Mesendoderm (in vitro differentiated cells): ENCODE measurements at regions not wholly inside any gene's neighbourhood (a gene's known extent, or its start where the extent isn't known, plus 50 kb on each side); places are given as distances from the start of the nearest gene placed in this dataset.
"Not testable (repeated sequence)": the region's sequence is repeated elsewhere in the genome, so short reads cannot be mapped to it uniquely, and the experiment has no call there.

Source experiments
- DNase-seq: peaks from one replicate; pipeline ENCODE4 v3.0.0; 2013
- H2AK5ac ChIP-seq: 2 replicates; pipeline ENCODE4 v1.6.1; 2013; ENCODE audit warnings: low read length, inconsistent platforms
- H2BK120ac ChIP-seq: 2 replicates; pipeline ENCODE4 v1.6.1; 2013; ENCODE audit warnings: low read depth, mild to moderate bottlenecking, low read length, moderate library complexity, mixed read lengths
- H2BK15ac ChIP-seq: replicated peaks from 2 replicates; pipeline ENCODE4 v1.6.1; 2013; ENCODE audit warnings: low read depth, mild to moderate bottlenecking, moderate library complexity
- H2BK5ac ChIP-seq: 2 replicates; pipeline ENCODE4 v1.6.1; 2013; ENCODE audit warnings: low read length, inconsistent platforms
- H3K18ac ChIP-seq: 2 replicates; pipeline ENCODE4 v1.6.1; 2013; ENCODE audit warnings: mild to moderate bottlenecking, low read length, mixed read lengths
- H3K23ac ChIP-seq: one replicate; pipeline ENCODE4 v1.6.1; 2013; ENCODE audit warnings: low read length
- H3K27ac ChIP-seq: 2 replicates; pipeline ENCODE4 v1.5.1; 2013; ENCODE audit warnings: low read depth, mild to moderate bottlenecking, inconsistent platforms, low read length, moderate library complexity
- H3K27me3 ChIP-seq: 2 replicates; pipeline ENCODE4 v1.6.1; 2013; ENCODE audit warnings: low read length, control low read depth, mild to moderate bottlenecking, inconsistent platforms; ENCODE audit not compliant: insufficient read depth, poor library complexity
- H3K36me3 ChIP-seq: 2 replicates; pipeline ENCODE4 v1.6.1; 2013; ENCODE audit warnings: low read length, inconsistent platforms; ENCODE audit not compliant: control insufficient read depth, insufficient read depth
- H3K4ac ChIP-seq: one replicate; pipeline ENCODE4 v1.6.1; 2013; ENCODE audit warnings: low read depth, mild to moderate bottlenecking, low read length, moderate library complexity
- H3K4me1 ChIP-seq: 2 replicates; pipeline ENCODE4 v1.6.1; 2013; ENCODE audit warnings: low read depth, low read length, inconsistent platforms; ENCODE audit not compliant: control insufficient read depth
- H3K4me2 ChIP-seq: 2 replicates; pipeline ENCODE4 v1.6.1; 2013; ENCODE audit warnings: low read length
- H3K4me3 ChIP-seq: 2 replicates; pipeline ENCODE4 v1.5.1; 2013; ENCODE audit warnings: mild to moderate bottlenecking, low read length
- H3K56ac ChIP-seq: one replicate; pipeline ENCODE4 v1.6.1; 2013; ENCODE audit warnings: low read length
- H3K79me1 ChIP-seq: 2 replicates; pipeline ENCODE4 v1.6.1; 2013; ENCODE audit warnings: low read length, inconsistent platforms
- H3K79me2 ChIP-seq: 2 replicates; pipeline ENCODE4 v1.6.1; 2013; ENCODE audit warnings: mild to moderate bottlenecking, low read length; ENCODE audit not compliant: control insufficient read depth, insufficient read depth
- H3K9ac ChIP-seq: 2 replicates; pipeline ENCODE4 v1.6.1; 2013; ENCODE audit warnings: low read length, inconsistent platforms
- H4K5ac ChIP-seq: one replicate; pipeline ENCODE4 v1.6.1; 2013; ENCODE audit warnings: low read length
- H4K8ac ChIP-seq: one replicate; pipeline ENCODE4 v1.6.1; 2013; ENCODE audit warnings: low read depth, mild to moderate bottlenecking, control low read depth, low read length, moderate library complexity
- WGBS: extraction: QIAGEN DNeasy Blood & Tissue Kit; methylation state at CpG from one replicate; pipeline ENCODE4 v1.1.7; 2013; ENCODE audit warnings: low lambda C conversion rate, missing lambda C conversion rate; ENCODE audit not compliant: insufficient coverage; ENCODE audit errors: extremely low coverage; 5-methylcytosine and 5-hydroxymethylcytosine counted together

DNA sequence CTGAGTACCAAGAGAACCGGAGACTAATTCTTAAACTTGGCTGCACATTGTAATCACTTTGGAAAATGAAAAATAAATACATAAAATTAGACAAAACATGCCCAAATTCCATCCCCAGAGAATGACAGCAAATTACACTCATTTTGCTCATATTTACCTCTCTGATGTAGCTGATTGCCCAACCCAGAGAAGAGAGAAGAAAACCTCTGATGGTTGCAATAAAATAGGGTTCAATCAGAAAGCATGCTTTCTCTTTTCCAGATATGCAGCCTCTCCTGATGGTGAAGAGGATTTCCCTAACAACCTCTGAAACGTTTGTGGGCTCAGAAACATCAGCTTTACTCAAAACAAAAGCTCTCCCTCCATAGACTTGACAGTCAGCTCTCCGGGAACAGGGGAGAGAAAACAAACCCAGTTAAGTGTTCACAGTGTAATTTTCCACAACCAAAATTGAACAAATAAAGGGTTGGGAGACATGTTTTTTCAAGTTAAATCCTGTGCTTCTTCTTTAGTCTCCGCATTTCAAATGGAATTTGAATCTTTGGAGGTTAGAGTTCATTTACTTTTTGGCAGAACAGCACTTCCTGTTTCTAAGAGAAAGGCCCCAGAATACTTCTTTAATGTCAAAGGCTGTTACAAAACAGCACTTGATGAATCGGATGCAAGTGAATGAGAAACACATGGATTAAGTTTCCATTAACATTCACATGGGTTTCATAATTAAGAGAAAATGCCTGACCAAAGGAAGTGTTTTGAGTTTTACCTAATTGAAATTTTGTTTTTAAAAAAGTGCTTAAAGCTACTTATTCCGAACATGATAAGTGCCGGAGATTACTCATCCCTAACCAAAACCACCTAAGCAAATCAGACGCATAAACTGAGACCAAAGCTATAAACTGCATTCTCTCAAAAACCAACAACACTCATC lies 570.1 kb upstream of the SYT4 start:
- Histone ChIP-seq H3K79me1 (no peaks in the 10 kb centered on the region), H3K4ac (no peak overlapping the region), H2BK120ac (no peak overlapping the region), H3K4me3 (no peak overlapping the region), H3K79me2 (no peaks in the 10 kb centered on the region), H3K56ac (no peak overlapping the region), H2BK15ac (peak overlapping the region; percentile 27), H4K8ac (no peak overlapping the region), H3K4me2 (no peak overlapping the region), H3K4me1 (no peaks in the 10 kb centered on the region), H2BK5ac (no peak overlapping the region), H2AK5ac (no peak overlapping the region), H3K27ac (no peak overlapping the region), H3K23ac (no peak overlapping the region), H4K5ac (no peak overlapping the region), H3K9ac (no peak overlapping the region), H3K36me3 (no peaks in the 10 kb centered on the region), H3K18ac (no peak overlapping the region), H3K27me3 (no peaks in the 10 kb centered on the region)
- DNase-seq = no peak
- no CpG with 5 or more reads among the region's 8 CpGs for WGBS

DNA sequence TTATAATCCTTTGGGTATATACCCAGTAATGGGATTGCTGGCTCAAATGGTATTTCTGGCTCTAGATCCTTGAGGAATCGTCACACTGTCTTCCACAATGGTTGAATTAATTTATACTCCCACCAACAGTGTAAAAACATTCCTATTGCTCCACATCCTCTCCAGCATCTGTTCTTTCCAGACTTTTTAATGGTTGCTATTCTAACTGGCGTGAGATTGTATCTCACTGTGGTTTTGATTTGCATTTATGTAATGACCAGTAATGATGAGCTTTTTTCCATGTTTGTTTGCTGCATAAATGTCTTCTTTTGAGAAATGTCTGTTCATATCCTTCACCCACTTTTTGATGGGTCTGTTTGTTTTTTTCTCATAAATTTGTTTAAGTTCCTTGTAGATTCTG lies 572.5 kb upstream of the SYT4 start:
- no CpG with 5 or more reads among the region's 2 CpGs for WGBS
- not testable (repeated sequence) for H3K9ac ChIP-seq, H2AK5ac ChIP-seq, H2BK5ac ChIP-seq, H3K4me1 ChIP-seq, H3K79me1 ChIP-seq, H3K79me2 ChIP-seq, H3K18ac ChIP-seq, H3K4me3 ChIP-seq, H3K27ac ChIP-seq, H3K23ac ChIP-seq, H3K56ac ChIP-seq, H3K4me2 ChIP-seq, DNase-seq, H4K8ac ChIP-seq, H3K36me3 ChIP-seq, H2BK120ac ChIP-seq, H4K5ac ChIP-seq, H3K4ac ChIP-seq, H2BK15ac ChIP-seq, H3K27me3 ChIP-seq

DNA sequence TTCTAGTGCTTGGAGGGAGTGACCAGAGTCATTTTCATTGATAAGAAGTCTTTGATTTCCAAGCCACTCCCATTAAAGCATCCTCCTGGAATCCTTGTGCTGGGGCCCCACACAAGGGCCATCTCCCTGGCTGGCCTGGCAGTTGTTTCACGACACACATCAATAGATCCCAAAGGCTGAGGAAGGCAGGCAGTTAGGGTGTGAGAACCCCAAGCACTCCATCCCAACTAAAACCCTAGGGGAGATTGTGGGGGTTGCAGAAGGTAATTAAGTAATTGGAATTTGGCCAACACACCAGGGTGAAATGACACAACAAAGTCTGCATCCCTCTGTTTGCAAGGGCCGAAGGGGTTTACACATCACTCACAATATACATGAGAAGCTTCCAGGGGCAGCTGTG lies 578.1 kb upstream of the SYT4 start:
- peak; percentile 32 for DNase-seq
- Histone ChIP-seq H3K4me3 (no peak overlapping the region), H3K4me2 (no peak overlapping the region), H2BK15ac (no peak overlapping the region), H3K4ac (no peak overlapping the region), H2BK120ac (no peak overlapping the region), H3K56ac (no peak overlapping the region), H3K23ac (no peak overlapping the region), H3K36me3 (no peaks in the 10 kb centered on the region), H2BK5ac (no peak overlapping the region), H3K4me1 (no peaks in the 10 kb centered on the region), H3K27me3 (no peaks in the 10 kb centered on the region), H2AK5ac (no peak overlapping the region), H4K5ac (no peak overlapping the region), H3K79me1 (no peaks in the 10 kb centered on the region), H3K9ac (no peak overlapping the region), H3K27ac (no peak overlapping the region), H4K8ac (no peak overlapping the region), H3K18ac (no peak overlapping the region), H3K79me2 (no peaks in the 10 kb centered on the region)
- no CpG with 5 or more reads among the region's 2 CpGs for WGBS

DNA sequence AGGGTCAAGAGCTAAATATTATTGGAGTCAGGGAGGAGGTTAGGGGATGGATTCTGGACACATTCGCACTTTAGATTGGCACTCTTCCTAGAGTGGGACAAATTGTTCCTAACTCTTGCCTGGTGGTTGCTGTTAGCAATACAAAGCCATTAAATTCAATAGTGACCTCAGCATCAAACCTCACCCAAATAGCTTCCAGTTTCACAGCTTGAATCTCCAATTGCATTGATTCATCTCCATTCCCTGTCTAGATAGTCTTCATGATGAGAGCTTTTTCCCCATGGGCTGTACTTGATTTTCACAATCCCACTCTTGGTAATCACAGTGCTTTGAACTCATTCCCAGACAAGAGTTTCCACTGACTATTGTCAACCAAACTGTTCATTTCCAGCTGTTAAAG lies 585.9 kb upstream of the SYT4 start:
- H3K18ac ChIP-seq = no peak overlapping the region
- no peak overlapping the region for H2BK120ac ChIP-seq
- no peaks in the 10 kb centered on the region for H3K79me1 ChIP-seq
- H3K56ac ChIP-seq = no peak overlapping the region
- H3K79me2 ChIP-seq = no peaks in the 10 kb centered on the region
- no peak overlapping the region for H3K4ac ChIP-seq
- no peak overlapping the region for H3K4me3 ChIP-seq
- H3K4me1 ChIP-seq = no peaks in the 10 kb centered on the region
- no peak overlapping the region for H3K27ac ChIP-seq
- H4K8ac ChIP-seq = no peak overlapping the region
- no peak overlapping the region for H3K9ac ChIP-seq
- H3K27me3 ChIP-seq = no peaks in the 10 kb centered on the region
- no peak overlapping the region for H4K5ac ChIP-seq
- no CpG with 5 or more reads among the region's 1 CpG for WGBS
- H2AK5ac ChIP-seq = no peak overlapping the region
- no peaks in the 10 kb centered on the region for H3K36me3 ChIP-seq
- H3K4me2 ChIP-seq = no peak overlapping the region
- DNase-seq = no peak
- H2BK15ac ChIP-seq = no peak overlapping the region
- H3K23ac ChIP-seq = no peak overlapping the region
- H2BK5ac ChIP-seq = no peak overlapping the region

DNA sequence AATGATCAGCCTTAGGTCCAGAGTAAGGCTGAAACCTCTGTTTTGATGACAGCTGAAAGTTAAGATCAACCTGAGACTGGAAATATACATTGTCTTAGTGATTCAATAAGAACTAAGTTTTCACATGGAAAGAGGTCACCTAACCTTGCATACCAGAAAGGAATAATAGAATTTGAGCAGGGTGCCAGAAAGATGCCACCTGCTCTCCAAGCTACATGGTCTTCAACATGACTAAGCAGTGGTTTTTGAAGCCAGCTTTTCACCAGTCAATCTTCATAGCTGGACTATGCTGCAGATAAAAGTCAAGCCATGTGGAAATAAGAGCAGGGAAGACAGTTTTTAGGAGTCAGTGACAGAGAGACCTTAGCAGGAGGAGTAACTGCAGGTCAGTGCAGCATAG lies 589.4 kb upstream of the SYT4 start:
- no peak overlapping the region for H2BK5ac ChIP-seq
- H3K23ac ChIP-seq = no peak overlapping the region
- no peaks in the 10 kb centered on the region for H3K27me3 ChIP-seq
- no peak overlapping the region for H3K18ac ChIP-seq
- H3K79me2 ChIP-seq = no peaks in the 10 kb centered on the region
- H3K79me1 ChIP-seq = no peaks in the 10 kb centered on the region
- H3K4ac ChIP-seq = no peak overlapping the region
- H3K27ac ChIP-seq = no peak overlapping the region
- H3K56ac ChIP-seq = no peak overlapping the region
- H3K4me3 ChIP-seq = no peak overlapping the region
- H2AK5ac ChIP-seq = no peak overlapping the region
- no peaks in the 10 kb centered on the region for H3K4me1 ChIP-seq
- no peak for DNase-seq
- H3K9ac ChIP-seq = no peak overlapping the region
- H2BK120ac ChIP-seq = no peak overlapping the region
- H3K36me3 ChIP-seq = no peaks in the 10 kb centered on the region
- no peak overlapping the region for H4K5ac ChIP-seq
- H2BK15ac ChIP-seq = no peak overlapping the region
- no peak overlapping the region for H4K8ac ChIP-seq
- H3K4me2 ChIP-seq = no peak overlapping the region

DNA sequence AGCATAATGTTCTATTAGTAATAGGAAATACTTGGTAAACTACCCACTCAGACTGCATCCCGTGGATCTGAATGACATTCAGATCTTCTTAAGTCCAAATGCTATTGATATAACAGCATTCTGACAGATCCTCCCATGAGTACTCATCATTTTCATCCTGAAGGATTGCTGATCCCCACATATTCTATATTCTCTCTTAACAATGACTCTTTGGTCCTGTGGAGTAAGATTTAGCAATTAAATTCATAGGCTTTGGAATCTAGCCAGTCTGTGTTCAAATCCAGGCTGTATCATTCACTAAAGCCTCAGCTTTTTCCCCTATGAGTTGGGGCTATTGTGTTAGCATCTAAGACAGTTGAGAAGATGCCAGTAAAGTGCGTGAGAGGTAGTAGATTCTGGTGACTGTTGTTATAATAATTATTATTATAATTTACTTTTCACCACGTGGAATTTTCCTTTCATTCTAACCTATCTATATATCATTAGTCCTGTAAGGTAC lies 591.3 kb upstream of the SYT4 start:
- H3K4ac ChIP-seq = no peak overlapping the region
- no peak overlapping the region for H2BK120ac ChIP-seq
- no peak overlapping the region for H3K9ac ChIP-seq
- H3K36me3 ChIP-seq = no peaks in the 10 kb centered on the region
- no peak overlapping the region for H3K56ac ChIP-seq
- DNase-seq = no peak
- no peak overlapping the region for H2BK5ac ChIP-seq
- no peaks in the 10 kb centered on the region for H3K79me2 ChIP-seq
- H3K4me3 ChIP-seq = no peak overlapping the region
- H3K18ac ChIP-seq = no peak overlapping the region
- no peaks in the 10 kb centered on the region for H3K79me1 ChIP-seq
- WGBS = no CpG with 5 or more reads among the region's 3 CpGs
- no peak overlapping the region for H2BK15ac ChIP-seq
- H3K23ac ChIP-seq = no peak overlapping the region
- H3K27ac ChIP-seq = no peak overlapping the region
- H4K8ac ChIP-seq = no peak overlapping the region
- H3K27me3 ChIP-seq = no peaks in the 10 kb centered on the region
- H3K4me1 ChIP-seq = no peaks in the 10 kb centered on the region
- no peak overlapping the region for H2AK5ac ChIP-seq
- H3K4me2 ChIP-seq = no peak overlapping the region
- H4K5ac ChIP-seq = no peak overlapping the region
